ENCODE measurements at regions not wholly inside any gene's neighbourhood (a gene's known extent, or its start where the extent isn't known, plus 50 kb on each side); places are given as distances from the start of the nearest gene placed in this dataset.

DNA sequence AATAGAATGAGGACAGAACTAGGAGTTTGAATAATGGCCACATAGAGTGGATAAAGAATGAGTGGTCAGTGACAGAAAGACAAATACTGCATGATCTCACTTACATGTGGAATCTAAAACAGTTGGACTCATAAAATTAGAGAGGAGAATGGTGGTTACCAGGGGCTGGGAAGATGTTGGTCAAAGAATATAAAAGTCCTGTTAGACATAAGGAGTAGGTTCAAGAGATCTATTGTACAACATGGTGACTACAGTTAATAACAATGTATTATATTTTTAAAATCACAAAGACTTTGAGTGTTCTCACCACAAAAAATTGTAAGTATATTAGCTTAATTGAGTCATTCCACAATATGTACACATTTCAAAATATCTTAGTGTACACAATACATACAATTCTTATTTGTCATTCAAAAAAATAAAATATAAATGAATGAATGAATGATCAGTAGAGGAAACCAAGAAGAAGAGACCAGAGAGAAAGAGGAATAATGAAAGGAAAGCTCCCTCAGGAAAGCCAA, 177.9 kb upstream of the VRK2 start:
- TF ChIP-seq, protein P1, sequence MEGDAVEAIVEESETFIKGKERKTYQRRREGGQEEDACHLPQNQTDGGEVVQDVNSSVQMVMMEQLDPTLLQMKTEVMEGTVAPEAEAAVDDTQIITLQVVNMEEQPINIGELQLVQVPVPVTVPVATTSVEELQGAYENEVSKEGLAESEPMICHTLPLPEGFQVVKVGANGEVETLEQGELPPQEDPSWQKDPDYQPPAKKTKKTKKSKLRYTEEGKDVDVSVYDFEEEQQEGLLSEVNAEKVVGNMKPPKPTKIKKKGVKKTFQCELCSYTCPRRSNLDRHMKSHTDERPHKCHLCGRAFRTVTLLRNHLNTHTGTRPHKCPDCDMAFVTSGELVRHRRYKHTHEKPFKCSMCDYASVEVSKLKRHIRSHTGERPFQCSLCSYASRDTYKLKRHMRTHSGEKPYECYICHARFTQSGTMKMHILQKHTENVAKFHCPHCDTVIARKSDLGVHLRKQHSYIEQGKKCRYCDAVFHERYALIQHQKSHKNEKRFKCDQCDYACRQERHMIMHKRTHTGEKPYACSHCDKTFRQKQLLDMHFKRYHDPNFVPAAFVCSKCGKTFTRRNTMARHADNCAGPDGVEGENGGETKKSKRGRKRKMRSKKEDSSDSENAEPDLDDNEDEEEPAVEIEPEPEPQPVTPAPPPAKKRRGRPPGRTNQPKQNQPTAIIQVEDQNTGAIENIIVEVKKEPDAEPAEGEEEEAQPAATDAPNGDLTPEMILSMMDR (IDR thresholded peaks at IDR 0.05): no peak
- no peak for TF ChIP-seq POLR2A (IDR thresholded peaks at IDR 0.05)
